ENCODE measurements at regions not wholly inside any gene's neighbourhood (a gene's known extent, or its start where the extent isn't known, plus 50 kb on each side); places are given as distances from the start of the nearest gene placed in this dataset.

DNA sequence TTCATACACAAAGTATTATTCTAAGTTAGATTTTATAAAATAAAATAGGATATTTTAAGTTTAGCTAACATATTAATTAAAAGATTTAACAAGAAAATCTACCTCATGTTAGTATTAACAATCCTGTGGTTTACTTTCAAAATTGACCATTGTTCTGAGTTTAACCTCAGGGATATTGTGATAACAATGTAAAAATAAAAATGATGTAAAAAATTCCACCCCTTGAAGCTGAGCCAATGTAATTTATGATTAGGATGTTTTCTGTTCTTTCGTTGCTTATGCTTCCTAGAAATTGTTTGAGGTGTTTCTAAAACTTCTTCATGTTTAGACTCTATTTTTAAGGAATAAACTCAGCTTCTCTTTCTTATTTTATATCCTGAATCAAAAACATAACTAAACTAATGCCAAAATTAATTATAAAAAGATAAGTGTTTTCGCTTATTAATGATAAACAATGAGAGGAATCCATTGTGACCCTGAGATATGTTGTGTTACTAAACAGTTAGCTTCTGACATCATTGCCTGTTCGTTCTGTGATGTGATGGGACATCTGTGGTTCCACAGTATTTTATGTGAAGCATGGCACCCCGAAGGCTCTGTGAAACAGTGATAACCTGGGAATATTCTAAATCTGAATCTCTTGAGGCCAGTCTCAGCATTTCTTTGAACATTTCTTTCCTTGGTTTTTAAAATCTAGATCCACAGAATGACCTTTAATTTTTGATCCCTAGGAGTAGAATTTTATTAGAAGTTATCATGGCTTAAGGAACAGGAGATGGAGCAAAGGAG is 340.8 kb downstream of the ARL4A start:
- TF ChIP-seq JUNB (IDR thresholded peaks at IDR 0.05; ENCODE audit: unreplicated experiment) (no peak), CTCF (conservative IDR thresholded peaks at IDR 0.05; ENCODE audit: low read depth in 2 of 2) (no peak), POLR2AphosphoS5 (IDR thresholded peaks at IDR 0.05; ENCODE audit: low read depth) (no peak), EZH2phosphoT487 (IDR thresholded peaks at IDR 0.05; ENCODE audit: unreplicated experiment) (no peak), EZH2 (IDR thresholded peaks at IDR 0.05; ENCODE audit: low read depth, unreplicated experiment) (no peak), CREB1 (CRISPR knock-in tag; IDR thresholded peaks at IDR 0.05; ENCODE audit: low read depth) (no peak)
- TF ChIP-seq, protein P1, sequence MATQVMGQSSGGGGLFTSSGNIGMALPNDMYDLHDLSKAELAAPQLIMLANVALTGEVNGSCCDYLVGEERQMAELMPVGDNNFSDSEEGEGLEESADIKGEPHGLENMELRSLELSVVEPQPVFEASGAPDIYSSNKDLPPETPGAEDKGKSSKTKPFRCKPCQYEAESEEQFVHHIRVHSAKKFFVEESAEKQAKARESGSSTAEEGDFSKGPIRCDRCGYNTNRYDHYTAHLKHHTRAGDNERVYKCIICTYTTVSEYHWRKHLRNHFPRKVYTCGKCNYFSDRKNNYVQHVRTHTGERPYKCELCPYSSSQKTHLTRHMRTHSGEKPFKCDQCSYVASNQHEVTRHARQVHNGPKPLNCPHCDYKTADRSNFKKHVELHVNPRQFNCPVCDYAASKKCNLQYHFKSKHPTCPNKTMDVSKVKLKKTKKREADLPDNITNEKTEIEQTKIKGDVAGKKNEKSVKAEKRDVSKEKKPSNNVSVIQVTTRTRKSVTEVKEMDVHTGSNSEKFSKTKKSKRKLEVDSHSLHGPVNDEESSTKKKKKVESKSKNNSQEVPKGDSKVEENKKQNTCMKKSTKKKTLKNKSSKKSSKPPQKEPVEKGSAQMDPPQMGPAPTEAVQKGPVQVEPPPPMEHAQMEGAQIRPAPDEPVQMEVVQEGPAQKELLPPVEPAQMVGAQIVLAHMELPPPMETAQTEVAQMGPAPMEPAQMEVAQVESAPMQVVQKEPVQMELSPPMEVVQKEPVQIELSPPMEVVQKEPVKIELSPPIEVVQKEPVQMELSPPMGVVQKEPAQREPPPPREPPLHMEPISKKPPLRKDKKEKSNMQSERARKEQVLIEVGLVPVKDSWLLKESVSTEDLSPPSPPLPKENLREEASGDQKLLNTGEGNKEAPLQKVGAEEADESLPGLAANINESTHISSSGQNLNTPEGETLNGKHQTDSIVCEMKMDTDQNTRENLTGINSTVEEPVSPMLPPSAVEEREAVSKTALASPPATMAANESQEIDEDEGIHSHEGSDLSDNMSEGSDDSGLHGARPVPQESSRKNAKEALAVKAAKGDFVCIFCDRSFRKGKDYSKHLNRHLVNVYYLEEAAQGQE (IDR thresholded peaks at IDR 0.05; ENCODE audit: unreplicated experiment), result no peak

Measured in GM23338 (cell line).